ENCODE measurements at regions not wholly inside any gene's neighbourhood (a gene's known extent, or its start where the extent isn't known, plus 50 kb on each side); places are given as distances from the start of the nearest gene placed in this dataset.
A peak's percentile ranks its signal among the peaks of the same experiment; 100 is the strongest.

DNA sequence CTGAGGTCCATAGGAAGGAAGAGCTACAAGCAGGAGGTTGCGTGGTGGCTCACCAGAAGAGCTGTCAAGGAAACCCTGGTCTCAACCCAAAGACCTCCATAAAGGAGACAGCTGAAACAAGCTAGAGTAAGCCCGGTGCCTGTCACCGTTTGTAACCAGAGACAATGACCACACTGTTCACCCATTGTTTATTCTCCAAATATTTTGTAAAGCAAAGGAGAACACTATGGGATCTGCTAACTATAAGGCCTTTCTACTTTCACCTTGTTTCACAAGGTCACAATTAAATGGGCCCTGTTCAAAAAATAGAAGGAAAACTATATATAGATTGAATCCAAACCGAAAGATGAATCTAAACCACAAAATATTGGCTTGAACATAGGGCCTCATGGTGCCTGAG lies 128.9 kb upstream of the TPRG1 start (continued):
- TF ChIP-seq KLF15 (CRISPR knock-in tag; IDR thresholded peaks at IDR 0.05; ENCODE audit: borderline replicate concordance) (no peak), GATAD2A (CRISPR knock-in tag; IDR thresholded peaks at IDR 0.05) (0 out of 2 replicates have a peak, but pooled peaks have one; percentile 42), ZNF850 (CRISPR knock-in tag; conservative IDR thresholded peaks at IDR 0.05) (no peak), ZNF558 (CRISPR knock-in tag; IDR thresholded peaks at IDR 0.05; ENCODE audit: borderline replicate concordance) (no peak), ARNT (IDR thresholded peaks at IDR 0.05) (no peak), NFYC (CRISPR knock-in tag; IDR thresholded peaks at IDR 0.05) (no peak), ZNF432 (CRISPR knock-in tag; IDR thresholded peaks at IDR 0.05; ENCODE audit: borderline replicate concordance) (no peak), HDAC1 (CRISPR knock-in tag; IDR thresholded peaks at IDR 0.05) (0 out of 2 replicates have a peak, but pooled peaks have one; percentile 17), SP5 (CRISPR knock-in tag; IDR thresholded peaks at IDR 0.05; ENCODE audit: borderline replicate concordance, low read depth) (no peak), NR2F2 (IDR thresholded peaks at IDR 0.05; ENCODE audit: borderline replicate concordance, low read depth) (no peak), ZBTB7B (CRISPR knock-in tag; IDR thresholded peaks at IDR 0.05) (no peak), ZFP41 (CRISPR knock-in tag; IDR thresholded peaks at IDR 0.05; ENCODE audit: borderline replicate concordance) (no peak), NCOR1 (IDR thresholded peaks at IDR 0.05; ENCODE audit: borderline replicate concordance, low read length) (no peak), HNRNPL (IDR thresholded peaks at IDR 0.05; ENCODE audit: low read depth, low read length) (no peak), ZNF766 (CRISPR knock-in tag; IDR thresholded peaks at IDR 0.05; ENCODE audit: borderline replicate concordance) (no peak), FOXK2 (IDR thresholded peaks at IDR 0.05) (no peak), SOX6 (IDR thresholded peaks at IDR 0.05) (no peak), SOX6 (CRISPR knock-in tag; IDR thresholded peaks at IDR 0.05) (peak; percentile 70), ZBTB42 (CRISPR knock-in tag; IDR thresholded peaks at IDR 0.05) (no peak), KLF6 (CRISPR knock-in tag; IDR thresholded peaks at IDR 0.05) (no peak), ZNF674 (CRISPR knock-in tag; IDR thresholded peaks at IDR 0.05; ENCODE audit: low read depth) (no peak)
- TF ChIP-seq, protein P1, sequence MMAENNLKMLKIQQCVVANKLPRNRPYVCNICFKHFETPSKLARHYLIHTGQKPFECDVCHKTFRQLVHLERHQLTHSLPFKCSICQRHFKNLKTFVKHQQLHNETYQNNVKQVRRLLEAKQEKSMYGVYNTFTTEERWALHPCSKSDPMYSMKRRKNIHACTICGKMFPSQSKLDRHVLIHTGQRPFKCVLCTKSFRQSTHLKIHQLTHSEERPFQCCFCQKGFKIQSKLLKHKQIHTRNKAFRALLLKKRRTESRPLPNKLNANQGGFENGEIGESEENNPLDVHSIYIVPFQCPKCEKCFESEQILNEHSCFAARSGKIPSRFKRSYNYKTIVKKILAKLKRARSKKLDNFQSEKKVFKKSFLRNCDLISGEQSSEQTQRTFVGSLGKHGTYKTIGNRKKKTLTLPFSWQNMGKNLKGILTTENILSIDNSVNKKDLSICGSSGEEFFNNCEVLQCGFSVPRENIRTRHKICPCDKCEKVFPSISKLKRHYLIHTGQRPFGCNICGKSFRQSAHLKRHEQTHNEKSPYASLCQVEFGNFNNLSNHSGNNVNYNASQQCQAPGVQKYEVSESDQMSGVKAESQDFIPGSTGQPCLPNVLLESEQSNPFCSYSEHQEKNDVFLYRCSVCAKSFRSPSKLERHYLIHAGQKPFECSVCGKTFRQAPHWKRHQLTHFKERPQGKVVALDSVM (CRISPR knock-in tag; IDR thresholded peaks at IDR 0.05) = no peak
- TF ChIP-seq, protein P2, sequence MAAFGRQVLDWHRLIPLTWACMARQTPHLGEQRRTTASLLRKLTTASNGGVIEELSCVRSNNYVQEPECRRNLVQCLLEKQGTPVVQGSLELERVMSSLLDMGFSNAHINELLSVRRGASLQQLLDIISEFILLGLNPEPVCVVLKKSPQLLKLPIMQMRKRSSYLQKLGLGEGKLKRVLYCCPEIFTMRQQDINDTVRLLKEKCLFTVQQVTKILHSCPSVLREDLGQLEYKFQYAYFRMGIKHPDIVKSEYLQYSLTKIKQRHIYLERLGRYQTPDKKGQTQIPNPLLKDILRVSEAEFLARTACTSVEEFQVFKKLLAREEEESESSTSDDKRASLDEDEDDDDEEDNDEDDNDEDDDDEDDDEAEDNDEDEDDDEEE (CRISPR knock-in tag; IDR thresholded peaks at IDR 0.05) = no peak
- TF ChIP-seq, protein P3, sequence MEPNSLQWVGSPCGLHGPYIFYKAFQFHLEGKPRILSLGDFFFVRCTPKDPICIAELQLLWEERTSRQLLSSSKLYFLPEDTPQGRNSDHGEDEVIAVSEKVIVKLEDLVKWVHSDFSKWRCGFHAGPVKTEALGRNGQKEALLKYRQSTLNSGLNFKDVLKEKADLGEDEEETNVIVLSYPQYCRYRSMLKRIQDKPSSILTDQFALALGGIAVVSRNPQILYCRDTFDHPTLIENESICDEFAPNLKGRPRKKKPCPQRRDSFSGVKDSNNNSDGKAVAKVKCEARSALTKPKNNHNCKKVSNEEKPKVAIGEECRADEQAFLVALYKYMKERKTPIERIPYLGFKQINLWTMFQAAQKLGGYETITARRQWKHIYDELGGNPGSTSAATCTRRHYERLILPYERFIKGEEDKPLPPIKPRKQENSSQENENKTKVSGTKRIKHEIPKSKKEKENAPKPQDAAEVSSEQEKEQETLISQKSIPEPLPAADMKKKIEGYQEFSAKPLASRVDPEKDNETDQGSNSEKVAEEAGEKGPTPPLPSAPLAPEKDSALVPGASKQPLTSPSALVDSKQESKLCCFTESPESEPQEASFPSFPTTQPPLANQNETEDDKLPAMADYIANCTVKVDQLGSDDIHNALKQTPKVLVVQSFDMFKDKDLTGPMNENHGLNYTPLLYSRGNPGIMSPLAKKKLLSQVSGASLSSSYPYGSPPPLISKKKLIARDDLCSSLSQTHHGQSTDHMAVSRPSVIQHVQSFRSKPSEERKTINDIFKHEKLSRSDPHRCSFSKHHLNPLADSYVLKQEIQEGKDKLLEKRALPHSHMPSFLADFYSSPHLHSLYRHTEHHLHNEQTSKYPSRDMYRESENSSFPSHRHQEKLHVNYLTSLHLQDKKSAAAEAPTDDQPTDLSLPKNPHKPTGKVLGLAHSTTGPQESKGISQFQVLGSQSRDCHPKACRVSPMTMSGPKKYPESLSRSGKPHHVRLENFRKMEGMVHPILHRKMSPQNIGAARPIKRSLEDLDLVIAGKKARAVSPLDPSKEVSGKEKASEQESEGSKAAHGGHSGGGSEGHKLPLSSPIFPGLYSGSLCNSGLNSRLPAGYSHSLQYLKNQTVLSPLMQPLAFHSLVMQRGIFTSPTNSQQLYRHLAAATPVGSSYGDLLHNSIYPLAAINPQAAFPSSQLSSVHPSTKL (CRISPR knock-in tag; IDR thresholded peaks at IDR 0.05) = peak; percentile 61
- TF ChIP-seq, protein P4, sequence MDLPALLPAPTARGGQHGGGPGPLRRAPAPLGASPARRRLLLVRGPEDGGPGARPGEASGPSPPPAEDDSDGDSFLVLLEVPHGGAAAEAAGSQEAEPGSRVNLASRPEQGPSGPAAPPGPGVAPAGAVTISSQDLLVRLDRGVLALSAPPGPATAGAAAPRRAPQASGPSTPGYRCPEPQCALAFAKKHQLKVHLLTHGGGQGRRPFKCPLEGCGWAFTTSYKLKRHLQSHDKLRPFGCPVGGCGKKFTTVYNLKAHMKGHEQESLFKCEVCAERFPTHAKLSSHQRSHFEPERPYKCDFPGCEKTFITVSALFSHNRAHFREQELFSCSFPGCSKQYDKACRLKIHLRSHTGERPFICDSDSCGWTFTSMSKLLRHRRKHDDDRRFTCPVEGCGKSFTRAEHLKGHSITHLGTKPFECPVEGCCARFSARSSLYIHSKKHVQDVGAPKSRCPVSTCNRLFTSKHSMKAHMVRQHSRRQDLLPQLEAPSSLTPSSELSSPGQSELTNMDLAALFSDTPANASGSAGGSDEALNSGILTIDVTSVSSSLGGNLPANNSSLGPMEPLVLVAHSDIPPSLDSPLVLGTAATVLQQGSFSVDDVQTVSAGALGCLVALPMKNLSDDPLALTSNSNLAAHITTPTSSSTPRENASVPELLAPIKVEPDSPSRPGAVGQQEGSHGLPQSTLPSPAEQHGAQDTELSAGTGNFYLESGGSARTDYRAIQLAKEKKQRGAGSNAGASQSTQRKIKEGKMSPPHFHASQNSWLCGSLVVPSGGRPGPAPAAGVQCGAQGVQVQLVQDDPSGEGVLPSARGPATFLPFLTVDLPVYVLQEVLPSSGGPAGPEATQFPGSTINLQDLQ (CRISPR knock-in tag; IDR thresholded peaks at IDR 0.05) = no peak
